HG03175 (cell line): ENCODE measurements at regions not wholly inside any gene's neighbourhood (a gene's known extent, or its start where the extent isn't known, plus 50 kb on each side); places are given as distances from the start of the nearest gene placed in this dataset.

ENCODE experiments used
- ATAC-seq: cut with Tn5 transposase; IDR thresholded peaks from one replicate; pipeline ENCODE4 v1.9.1; 2021; ENCODE audit warnings: mild to moderate bottlenecking, moderate library complexity; ENCODE audit not compliant: unreplicated experiment

GRCh38 chr15:47383102-47383501 lies 334.2 kb upstream of the SEMA6D start:
- ATAC-seq = no peak

- no peak for ATAC-seq
Observed at GRCh38 chr15:47383801-47384200, 333.5 kb upstream of the SEMA6D start.

- ATAC-seq = no peak
Observed at GRCh38 chr15:47384341-47384740, 333.0 kb upstream of the SEMA6D start.

- no peak for ATAC-seq
Observed at GRCh38 chr15:47384776-47385175, 332.5 kb upstream of the SEMA6D start.

- no peak for ATAC-seq
Observed at GRCh38 chr15:47386459-47386858, 330.8 kb upstream of the SEMA6D start.

- ATAC-seq = no peak
Observed at GRCh38 chr15:47388299-47388698, 329.0 kb upstream of the SEMA6D start.

- ATAC-seq = no peak
Observed at GRCh38 chr15:47390208-47390765, 327.0 kb upstream of the SEMA6D start.

GRCh38 chr15:47394286-47394809 lies 323.0 kb upstream of the SEMA6D start:
- ATAC-seq = no peak

- ATAC-seq = no peak
Observed at GRCh38 chr15:47395076-47395475, 322.2 kb upstream of the SEMA6D start.

GRCh38 chr15:47397655-47398054 lies 319.6 kb upstream of the SEMA6D start:
- no peak for ATAC-seq

GRCh38 chr15:47398132-47398531 lies 319.2 kb upstream of the SEMA6D start:
- ATAC-seq = no peak

- ATAC-seq = no peak
Observed at GRCh38 chr15:47398594-47398993, 318.7 kb upstream of the SEMA6D start.

GRCh38 chr15:47399100-47399499 lies 318.2 kb upstream of the SEMA6D start:
- no peak for ATAC-seq

- no peak for ATAC-seq
Observed at GRCh38 chr15:47400603-47401002, 316.7 kb upstream of the SEMA6D start.

GRCh38 chr15:47401427-47401826 lies 315.9 kb upstream of the SEMA6D start:
- no peak for ATAC-seq

GRCh38 chr15:47402829-47403228 lies 314.5 kb upstream of the SEMA6D start:
- no peak for ATAC-seq

- ATAC-seq = no peak
Observed at GRCh38 chr15:47404877-47405276, 312.4 kb upstream of the SEMA6D start.

- no peak for ATAC-seq
Observed at GRCh38 chr15:47405365-47406162, 311.7 kb upstream of the SEMA6D start.

GRCh38 chr15:47407692-47408091 lies 309.6 kb upstream of the SEMA6D start:
- ATAC-seq = no peak

GRCh38 chr15:47409038-47409437 lies 308.3 kb upstream of the SEMA6D start:
- ATAC-seq = no peak

GRCh38 chr15:47409600-47409999 lies 307.7 kb upstream of the SEMA6D start:
- no peak for ATAC-seq

- ATAC-seq = no peak
Observed at GRCh38 chr15:47410247-47410646, 307.1 kb upstream of the SEMA6D start.
